ENCODE measurements at regions not wholly inside any gene's neighbourhood (a gene's known extent, or its start where the extent isn't known, plus 50 kb on each side); places are given as distances from the start of the nearest gene placed in this dataset.

DNA sequence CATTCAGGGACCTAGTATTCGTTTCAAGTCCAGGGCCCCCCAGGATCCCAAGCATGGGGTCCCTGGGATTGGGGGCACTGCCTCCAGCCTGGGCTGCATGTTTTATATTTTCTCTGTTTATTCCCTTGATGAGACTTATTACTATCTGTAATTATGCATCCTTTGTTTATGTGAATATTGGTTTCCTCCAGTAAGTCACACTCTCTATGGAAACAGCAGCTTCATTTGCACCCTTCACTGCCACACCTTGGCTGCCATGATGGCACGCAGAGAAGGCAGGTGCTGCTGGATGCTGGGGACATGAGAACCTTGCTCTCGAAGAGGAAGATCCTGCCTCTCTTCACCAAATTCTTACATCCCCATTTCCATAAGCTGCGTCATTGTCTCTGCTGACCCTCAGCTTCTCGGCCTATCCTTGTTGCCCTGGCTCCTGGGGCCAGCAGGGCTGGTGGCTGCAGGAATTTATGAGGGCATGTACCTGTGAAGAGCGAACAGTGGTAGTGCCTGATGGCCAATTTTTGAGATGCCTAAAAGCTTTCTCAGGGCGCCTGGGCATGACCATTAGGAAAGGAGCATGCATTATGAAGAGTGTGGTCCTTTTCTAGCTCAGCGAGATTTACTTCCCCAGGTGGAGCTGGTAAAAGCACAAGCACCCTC, 479.3 kb upstream of the KLF6 start:
- no peaks in the 10 kb centered on the region for H3K27me3 ChIP-seq (ENCODE audit: control insufficient read depth in 2 of 2, insufficient read depth in 2 of 2, low read length in 2 of 2)
- H3K4me2 ChIP-seq (ENCODE audit: insufficient read depth, low read length) = no peak overlapping the region
- peaks cover 8% of the 10 kb centered on the region for H3K4me1 ChIP-seq (ENCODE audit: control insufficient read depth, extremely low read depth, insufficient read depth, low read length)
- FAIRE-seq = no peak
- no TSS peak for BruUV-seq (replicated peaks)
- no peaks in the 10 kb centered on the region for H3K9me3 ChIP-seq (replicated peaks; ENCODE audit: control insufficient read depth, insufficient read depth, low read length)
- intact Hi-C loops (cut with micrococcal nuclease) (no loop called here), dilution Hi-C loops (cut with MboI; ENCODE audit: extremely low pct_ligation_motif_present, low sequenced_read_pairs) (no loop called here)
- H3K36me3 ChIP-seq (ENCODE audit: control insufficient read depth in 2 of 2, extremely low read depth in 1 of 2, insufficient read depth in 2 of 2, low read length in 2 of 2) = no peaks in the 10 kb centered on the region
- H4K20me1 ChIP-seq (replicated peaks; ENCODE audit: control insufficient read depth, extremely low read depth, insufficient read depth, low read length) = no peaks in the 10 kb centered on the region
- POLR2A ChIA-PET = no interaction called here
- no peaks in the 10 kb centered on the region for H3K9me1 ChIP-seq (replicated peaks; ENCODE audit: control insufficient read depth, extremely low read depth, insufficient read depth, low read length)
- H3K27ac ChIP-seq (ENCODE audit: insufficient read depth, low read depth, low read length) = no peak overlapping the region
- no peak overlapping the region for H3K4me3 ChIP-seq (replicated peaks in 1 of 3; ENCODE audit: insufficient read depth in 1 of 3, low read depth in 1 of 3, low read length in 3 of 3)
- TF ChIP-seq MYC (IDR thresholded peaks at IDR 0.05; ENCODE audit: low read depth, low read length) = no peak
- no peak for DNase-seq (ENCODE audit: low read depth, low spot score)
- no peak overlapping the region for H3K9ac ChIP-seq (replicated peaks; ENCODE audit: extremely low read depth, insufficient read depth, low read length)
- CTCF ChIA-PET = no interaction called here
- no peaks in the 10 kb centered on the region for H3K79me2 ChIP-seq (ENCODE audit: control insufficient read depth, insufficient read depth, low read length)
- H2AFZ ChIP-seq (ENCODE audit: low read depth, low read length) = no peak overlapping the region

DNA sequence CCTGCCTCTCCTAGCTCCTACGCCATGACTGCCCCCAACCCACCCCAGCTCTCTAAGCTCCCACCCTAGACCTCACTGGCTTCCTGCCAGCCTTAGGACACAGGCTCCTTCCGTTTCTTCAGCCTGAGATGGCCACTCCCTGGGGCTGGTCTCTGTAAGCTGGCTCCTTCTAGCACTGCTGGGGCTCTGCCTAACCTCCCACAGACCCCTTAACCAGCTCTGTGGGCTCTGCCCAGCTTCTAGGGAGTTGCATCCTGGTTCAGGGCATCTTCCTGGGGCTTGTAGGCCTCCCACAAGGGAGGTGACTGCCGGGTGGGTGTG, 478.6 kb upstream of the KLF6 start:
- CTCF ChIA-PET = no interaction called here
- H3K79me2 ChIP-seq (ENCODE audit: control insufficient read depth, insufficient read depth, low read length) = no peaks in the 10 kb centered on the region
- dilution Hi-C loops (cut with MboI; ENCODE audit: extremely low pct_ligation_motif_present, low sequenced_read_pairs) (no loop called here), intact Hi-C loops (cut with micrococcal nuclease) (no loop called here)
- H3K9me1 ChIP-seq (replicated peaks; ENCODE audit: control insufficient read depth, extremely low read depth, insufficient read depth, low read length) = no peaks in the 10 kb centered on the region
- FAIRE-seq (no peak), DNase-seq (ENCODE audit: low read depth, low spot score) (no peak)
- peaks cover 8% of the 10 kb centered on the region for H3K4me1 ChIP-seq (ENCODE audit: control insufficient read depth, extremely low read depth, insufficient read depth, low read length)
- BruUV-seq (replicated peaks) = no TSS peak
- no peak overlapping the region for H3K4me3 ChIP-seq (replicated peaks in 1 of 3; ENCODE audit: insufficient read depth in 1 of 3, low read depth in 1 of 3, low read length in 3 of 3)
- no peak overlapping the region for H3K9ac ChIP-seq (replicated peaks; ENCODE audit: extremely low read depth, insufficient read depth, low read length)
- H3K9me3 ChIP-seq (replicated peaks; ENCODE audit: control insufficient read depth, insufficient read depth, low read length) = no peaks in the 10 kb centered on the region
- H4K20me1 ChIP-seq (replicated peaks; ENCODE audit: control insufficient read depth, extremely low read depth, insufficient read depth, low read length) = no peaks in the 10 kb centered on the region
- H3K36me3 ChIP-seq (ENCODE audit: control insufficient read depth in 2 of 2, extremely low read depth in 1 of 2, insufficient read depth in 2 of 2, low read length in 2 of 2) = no peaks in the 10 kb centered on the region
- no peak overlapping the region for H2AFZ ChIP-seq (ENCODE audit: low read depth, low read length)
- H3K4me2 ChIP-seq (ENCODE audit: insufficient read depth, low read length) = no peak overlapping the region
- H3K27ac ChIP-seq (ENCODE audit: insufficient read depth, low read depth, low read length) = no peak overlapping the region
- no peaks in the 10 kb centered on the region for H3K27me3 ChIP-seq (ENCODE audit: control insufficient read depth in 2 of 2, insufficient read depth in 2 of 2, low read length in 2 of 2)
- TF ChIP-seq, protein P1, sequence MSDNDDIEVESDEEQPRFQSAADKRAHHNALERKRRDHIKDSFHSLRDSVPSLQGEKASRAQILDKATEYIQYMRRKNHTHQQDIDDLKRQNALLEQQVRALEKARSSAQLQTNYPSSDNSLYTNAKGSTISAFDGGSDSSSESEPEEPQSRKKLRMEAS (IDR thresholded peaks at IDR 0.05; ENCODE audit: insufficient read depth, insufficient read length) = no peak
- TF ChIP-seq JUN (IDR thresholded peaks at IDR 0.05; ENCODE audit: borderline replicate concordance, insufficient read depth, insufficient read length, low read depth) = no peak
- no peak for TF ChIP-seq EZH2 (IDR thresholded peaks at IDR 0.05; ENCODE audit: borderline replicate concordance, low read depth, low read length, severe bottlenecking)
- TF ChIP-seq, protein P2, sequence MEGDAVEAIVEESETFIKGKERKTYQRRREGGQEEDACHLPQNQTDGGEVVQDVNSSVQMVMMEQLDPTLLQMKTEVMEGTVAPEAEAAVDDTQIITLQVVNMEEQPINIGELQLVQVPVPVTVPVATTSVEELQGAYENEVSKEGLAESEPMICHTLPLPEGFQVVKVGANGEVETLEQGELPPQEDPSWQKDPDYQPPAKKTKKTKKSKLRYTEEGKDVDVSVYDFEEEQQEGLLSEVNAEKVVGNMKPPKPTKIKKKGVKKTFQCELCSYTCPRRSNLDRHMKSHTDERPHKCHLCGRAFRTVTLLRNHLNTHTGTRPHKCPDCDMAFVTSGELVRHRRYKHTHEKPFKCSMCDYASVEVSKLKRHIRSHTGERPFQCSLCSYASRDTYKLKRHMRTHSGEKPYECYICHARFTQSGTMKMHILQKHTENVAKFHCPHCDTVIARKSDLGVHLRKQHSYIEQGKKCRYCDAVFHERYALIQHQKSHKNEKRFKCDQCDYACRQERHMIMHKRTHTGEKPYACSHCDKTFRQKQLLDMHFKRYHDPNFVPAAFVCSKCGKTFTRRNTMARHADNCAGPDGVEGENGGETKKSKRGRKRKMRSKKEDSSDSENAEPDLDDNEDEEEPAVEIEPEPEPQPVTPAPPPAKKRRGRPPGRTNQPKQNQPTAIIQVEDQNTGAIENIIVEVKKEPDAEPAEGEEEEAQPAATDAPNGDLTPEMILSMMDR (IDR thresholded peaks at IDR 0.05; ENCODE audit: extremely low read depth in 1 of 2, insufficient read depth in 1 of 2, low read depth in 1 of 2, low read length in 2 of 2) = no peak
- no peak for TF ChIP-seq GATA2 (IDR thresholded peaks at IDR 0.05; ENCODE audit: insufficient read depth, insufficient read length, low read depth, low read length)
- no peak for TF ChIP-seq POLR2A (IDR thresholded peaks at IDR 0.05; ENCODE audit: low read depth, low read length)
- POLR2A ChIA-PET = no interaction called here
